HG02610 (cell line): ENCODE measurements at regions not wholly inside any gene's neighbourhood (a gene's known extent, or its start where the extent isn't known, plus 50 kb on each side); places are given as distances from the start of the nearest gene placed in this dataset.

ENCODE experiments used
- ATAC-seq: cut with Tn5 transposase; IDR thresholded peaks from one replicate; pipeline ENCODE4 v1.9.1; 2021; ENCODE audit warnings: mild to moderate bottlenecking, moderate library complexity; ENCODE audit not compliant: unreplicated experiment

DNA sequence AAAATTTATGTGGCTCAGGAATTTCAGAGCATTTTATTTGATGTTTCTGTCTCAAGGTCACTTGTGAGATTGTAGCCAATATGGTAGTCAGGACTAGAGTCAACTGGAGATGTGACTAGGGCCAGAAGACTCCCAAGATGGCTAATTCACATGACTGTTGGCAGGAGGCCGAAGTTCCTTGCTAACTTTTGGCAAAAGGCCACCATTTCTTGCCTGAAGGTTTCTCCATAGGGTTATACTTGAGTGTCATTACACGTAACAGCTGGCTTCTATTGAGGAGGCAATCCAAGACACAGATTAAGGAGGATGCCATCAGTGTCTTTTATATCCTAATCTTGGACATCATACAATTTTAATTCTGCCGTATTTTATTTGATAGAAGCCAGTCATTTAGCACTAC lies 162.3 kb upstream of the MAOA start:
- no peak for ATAC-seq

- ATAC-seq, result no peak
Measured at GRCh38 chrX:43500246-43500645, 155.9 kb upstream of the MAOA start.

DNA sequence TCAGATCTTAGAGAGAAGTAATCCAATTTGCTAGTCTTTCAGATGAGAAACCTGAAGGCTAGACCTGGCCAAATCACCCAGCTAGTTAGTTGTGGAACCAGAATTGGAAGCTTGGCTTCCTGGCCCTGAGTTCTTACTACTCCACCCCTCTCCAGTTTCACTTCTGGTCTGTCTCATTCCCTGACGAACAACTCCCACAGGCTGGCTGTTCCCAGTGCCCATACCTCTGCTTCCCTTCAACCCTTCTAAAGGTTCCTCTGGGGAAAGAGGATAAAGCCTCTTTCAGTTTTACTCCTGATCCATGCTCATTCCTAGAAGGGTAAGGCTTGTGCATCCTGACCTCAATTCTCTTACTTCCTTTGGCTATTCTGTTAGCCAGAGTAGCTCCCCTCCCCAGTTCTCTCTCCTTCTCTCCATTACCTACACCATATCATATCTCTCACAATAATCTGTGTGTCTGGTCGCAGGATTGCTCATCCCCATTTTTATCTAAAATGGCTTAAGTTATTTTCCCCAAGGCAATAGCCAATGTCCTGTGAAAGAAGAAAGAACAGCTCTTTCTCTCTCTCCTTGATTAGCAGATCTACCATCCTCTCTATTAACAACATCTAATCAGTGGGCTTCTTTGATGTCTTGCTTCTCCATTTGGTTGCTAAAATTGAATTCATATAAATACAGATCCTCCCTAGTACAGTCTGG lies 155.0 kb upstream of the MAOA start:
- no peak for ATAC-seq

DNA sequence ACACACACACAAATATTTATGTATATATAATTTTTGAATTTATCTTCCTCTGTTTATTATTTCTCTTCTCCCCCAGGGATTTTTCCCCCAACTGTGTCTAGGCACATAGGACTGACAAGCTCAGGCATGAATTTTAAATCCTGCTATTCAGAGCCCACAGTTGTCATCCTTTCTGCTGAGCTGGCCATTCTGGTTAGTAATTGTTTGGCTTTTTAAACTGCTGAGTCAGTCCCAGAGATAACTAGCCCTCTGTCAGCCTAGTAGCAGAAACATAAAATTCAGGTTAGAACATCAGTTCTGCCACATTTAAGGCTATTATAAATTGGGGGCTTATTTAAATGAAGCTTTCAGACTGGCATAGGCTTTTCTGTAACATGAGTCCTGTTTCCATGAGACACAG lies 151.7 kb upstream of the MAOA start:
- ATAC-seq, result no peak

- ATAC-seq, result no peak
Measured at GRCh38 chrX:43505769-43506168, 150.3 kb upstream of the MAOA start.

- no peak for ATAC-seq
Measured at GRCh38 chrX:43508694-43509093, 147.4 kb upstream of the MAOA start.

- no peak for ATAC-seq
Measured at GRCh38 chrX:43510209-43510608, 145.9 kb upstream of the MAOA start.

GRCh38 chrX:43513085-43513484 lies 143.0 kb upstream of the MAOA start:
- no peak for ATAC-seq

- no peak for ATAC-seq
Measured at GRCh38 chrX:43514820-43515219, 141.3 kb upstream of the MAOA start.

DNA sequence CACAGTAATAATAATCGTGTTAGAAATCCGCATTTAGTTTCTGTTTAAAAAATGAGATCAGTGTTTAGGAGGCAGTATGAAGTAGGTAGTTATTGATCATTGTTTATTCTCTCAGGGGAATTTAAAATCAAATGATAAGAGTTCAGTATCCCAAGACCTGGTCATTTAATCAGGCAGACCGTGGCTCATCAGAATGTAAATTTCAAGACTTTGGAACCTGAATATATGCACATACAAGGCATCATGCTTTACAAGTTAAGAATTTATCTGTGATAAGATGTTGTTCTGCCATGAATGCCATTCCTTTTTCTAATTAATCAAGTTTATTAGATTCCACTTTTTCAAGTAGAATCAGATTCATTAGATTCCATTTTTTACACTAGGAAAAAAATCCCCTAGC lies 133.5 kb upstream of the MAOA start:
- no peak for ATAC-seq

- no peak for ATAC-seq
Measured at GRCh38 chrX:43525901-43526610, 130.0 kb upstream of the MAOA start.

DNA sequence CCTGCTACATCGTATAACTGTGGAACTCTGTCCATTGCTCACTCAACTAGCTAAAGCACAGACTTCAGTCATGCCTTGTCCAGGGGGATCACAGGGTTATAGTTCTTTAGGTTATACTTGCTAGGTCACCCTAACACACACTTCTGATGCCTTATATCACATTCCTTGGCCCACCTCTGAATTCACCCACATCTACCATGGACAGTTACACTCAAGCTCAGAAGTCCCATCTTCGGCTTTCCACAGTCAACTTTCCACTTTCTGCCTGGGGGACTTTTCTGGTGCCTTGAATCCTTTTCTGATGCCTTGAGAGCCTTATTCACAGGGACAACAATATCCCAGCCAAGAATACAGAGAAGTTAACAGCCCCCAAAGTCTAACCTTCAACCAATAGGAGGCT lies 129.2 kb upstream of the MAOA start:
- no peak for ATAC-seq

- ATAC-seq, result no peak
Measured at GRCh38 chrX:43527801-43528200, 128.3 kb upstream of the MAOA start.

DNA sequence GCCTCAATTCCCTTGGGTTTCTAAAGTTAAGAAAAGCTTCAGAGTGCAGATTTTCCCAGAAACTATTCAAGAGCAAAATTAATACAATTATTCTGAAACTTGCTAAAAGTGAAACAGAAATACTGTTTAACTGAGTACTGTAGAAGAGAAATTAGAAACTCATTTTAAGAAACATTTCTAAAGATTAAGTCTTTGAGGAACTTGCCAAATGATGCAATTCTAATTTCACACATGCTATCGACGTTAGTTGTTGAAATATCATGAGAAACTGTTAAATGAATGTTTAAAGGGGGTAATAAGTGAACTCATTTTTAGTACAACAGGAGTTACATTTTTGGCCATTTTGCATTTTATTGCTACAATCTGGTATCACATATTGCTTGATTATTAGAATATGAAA lies 125.3 kb upstream of the MAOA start:
- ATAC-seq, result no peak

- ATAC-seq, result no peak
Measured at GRCh38 chrX:43540318-43540717, 115.8 kb upstream of the MAOA start.

GRCh38 chrX:43551590-43551989 lies 104.5 kb upstream of the MAOA start:
- ATAC-seq, result no peak

DNA sequence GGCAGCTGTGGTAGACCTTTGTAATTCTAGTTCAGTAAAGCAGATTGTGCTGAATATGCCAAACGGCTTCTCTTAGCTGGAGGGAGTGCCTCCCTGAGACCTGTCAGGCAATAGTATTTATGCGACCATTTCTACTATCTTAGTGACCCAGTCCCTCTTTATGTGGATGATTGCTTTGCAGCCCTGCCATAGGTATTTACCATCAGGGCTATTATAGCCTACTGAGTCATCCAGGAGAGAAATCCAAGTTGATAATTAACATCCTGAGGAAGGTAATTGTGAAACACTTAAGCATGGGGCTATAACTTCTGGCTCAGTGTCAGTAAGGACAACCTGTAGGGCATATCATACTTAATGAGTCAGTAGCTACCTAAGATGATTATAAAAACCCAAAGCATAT lies 103.9 kb upstream of the MAOA start:
- no peak for ATAC-seq

GRCh38 chrX:43552703-43553102 lies 103.4 kb upstream of the MAOA start:
- ATAC-seq, result no peak

DNA sequence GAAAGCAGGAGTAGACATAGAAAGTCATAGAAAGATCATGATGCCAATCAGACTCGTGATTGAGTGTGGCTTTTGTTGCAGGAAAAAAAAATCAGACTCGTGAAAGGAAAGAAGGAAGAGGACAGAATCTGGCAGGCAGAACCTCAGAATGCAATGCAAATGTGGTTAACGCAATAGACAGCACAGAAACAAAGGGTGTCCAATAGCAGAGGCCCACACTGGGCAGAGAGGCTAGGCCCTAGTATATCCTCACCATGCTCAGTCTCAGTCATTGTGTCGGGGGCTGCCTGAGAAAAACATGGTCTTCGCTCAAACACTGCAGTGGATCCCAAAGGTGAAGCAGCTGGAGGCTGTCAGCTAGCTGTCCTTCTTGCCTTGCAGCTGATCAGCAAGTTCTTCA lies 102.8 kb upstream of the MAOA start:
- no peak for ATAC-seq

DNA sequence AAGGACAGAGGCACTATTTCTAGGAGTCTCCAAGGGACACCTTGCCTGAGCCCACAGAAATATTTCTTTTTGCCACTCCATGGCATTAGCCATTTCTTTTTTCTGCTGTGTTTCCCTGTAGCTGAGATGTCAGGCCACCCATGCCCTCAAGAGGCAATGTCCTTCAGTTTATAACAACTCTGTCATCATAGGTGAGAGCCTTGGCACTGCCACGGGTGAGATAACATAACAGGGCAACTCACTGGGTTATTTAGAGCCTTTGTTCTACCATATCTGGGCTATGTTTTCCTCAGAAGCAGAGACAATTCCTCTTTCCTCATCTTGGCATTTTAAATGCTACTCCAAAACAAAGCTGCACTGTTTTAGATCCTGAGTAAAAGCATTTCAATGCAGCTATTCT lies 99.9 kb upstream of the MAOA start:
- ATAC-seq, result no peak

- no peak for ATAC-seq
Measured at GRCh38 chrX:43557792-43558191, 98.3 kb upstream of the MAOA start.

DNA sequence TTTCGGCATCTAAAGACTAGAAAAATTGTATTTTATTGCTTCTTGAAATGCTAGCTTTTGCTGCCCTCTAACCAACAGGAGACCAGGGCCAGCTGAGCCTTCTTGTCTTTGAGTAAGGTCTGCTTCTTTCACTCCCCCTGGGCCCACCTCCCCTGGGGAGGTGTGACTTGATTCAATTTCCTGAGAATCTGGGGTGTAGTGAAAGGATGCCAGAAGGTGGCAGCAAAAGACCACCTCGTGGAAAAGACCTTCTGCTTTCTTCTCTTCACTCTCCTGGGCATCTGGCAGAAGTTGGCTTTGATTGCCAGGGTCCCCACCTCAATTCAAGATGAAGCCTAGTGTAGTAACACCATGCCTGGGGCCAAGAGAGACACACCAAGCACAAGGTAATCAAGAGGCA lies 96.5 kb upstream of the MAOA start:
- ATAC-seq, result no peak
